ENCODE measurements at regions not wholly inside any gene's neighbourhood (a gene's known extent, or its start where the extent isn't known, plus 50 kb on each side); places are given as distances from the start of the nearest gene placed in this dataset.

- TF ChIP-seq CTCF (IDR thresholded peaks at IDR 0.05) (no peak), EP300 (IDR thresholded peaks at IDR 0.05) (no peak)
Measured at GRCh38 chr6:137700161-137700560, 166.9 kb upstream of the TNFAIP3 start.

Measured in upper lobe of left lung (tissue), 4 donors.